SK-N-MC (cell line): ENCODE measurements at regions not wholly inside any gene's neighbourhood (a gene's known extent, or its start where the extent isn't known, plus 50 kb on each side); places are given as distances from the start of the nearest gene placed in this dataset.

Experiments
- EZH2 ChIP-seq: fragments of 200-600 bp; sonication (generic); IDR thresholded peaks from one replicate; pipeline ENCODE4 v1.6.1; 2017; ENCODE audit warnings: antibody characterized with exemption
- POLR2AphosphoS5 ChIP-seq: IDR thresholded peaks from 2 replicates; pipeline ENCODE4 v1.6.1; 2012; ENCODE audit warnings: mild to moderate bottlenecking, low read depth, low read length, borderline replicate concordance

DNA sequence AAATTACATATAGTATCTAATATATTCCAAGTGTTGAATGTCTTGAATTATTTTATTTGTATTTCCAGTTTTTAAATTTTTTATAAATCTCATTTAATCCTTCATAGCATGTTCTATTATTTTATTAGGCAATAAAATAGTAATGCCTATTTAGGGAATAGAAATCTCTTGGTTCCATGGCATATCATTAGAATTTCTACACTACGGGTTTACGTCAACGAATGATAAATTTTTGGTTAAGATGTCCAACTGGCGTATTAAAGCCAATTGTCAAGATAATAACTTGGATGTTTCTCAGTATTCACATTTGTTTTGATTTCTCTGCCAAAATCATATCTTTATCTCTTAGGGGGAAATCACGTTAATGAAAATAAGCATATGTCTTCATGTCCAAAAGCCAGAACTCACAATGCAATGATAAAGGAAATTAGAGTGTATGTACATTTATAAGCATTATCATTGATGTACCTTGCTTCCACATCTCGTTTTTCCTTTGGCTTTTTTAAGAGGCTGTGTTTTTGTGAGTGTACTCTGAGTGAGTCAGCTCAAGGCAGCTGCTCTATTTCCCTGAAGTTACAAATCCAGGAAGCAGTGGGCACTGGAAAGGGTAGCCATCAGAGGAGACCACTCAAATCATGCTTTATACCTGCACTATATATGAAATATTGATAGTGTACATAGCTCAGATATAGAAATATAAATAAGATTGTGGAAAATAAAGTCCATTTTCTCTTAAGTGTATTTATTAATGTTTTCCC is 115.8 kb upstream of the PDE1A start:
- no peak for TF ChIP-seq EZH2
- TF ChIP-seq POLR2AphosphoS5, result no peak
